ENCODE measurements at regions not wholly inside any gene's neighbourhood (a gene's known extent, or its start where the extent isn't known, plus 50 kb on each side); places are given as distances from the start of the nearest gene placed in this dataset.

DNA sequence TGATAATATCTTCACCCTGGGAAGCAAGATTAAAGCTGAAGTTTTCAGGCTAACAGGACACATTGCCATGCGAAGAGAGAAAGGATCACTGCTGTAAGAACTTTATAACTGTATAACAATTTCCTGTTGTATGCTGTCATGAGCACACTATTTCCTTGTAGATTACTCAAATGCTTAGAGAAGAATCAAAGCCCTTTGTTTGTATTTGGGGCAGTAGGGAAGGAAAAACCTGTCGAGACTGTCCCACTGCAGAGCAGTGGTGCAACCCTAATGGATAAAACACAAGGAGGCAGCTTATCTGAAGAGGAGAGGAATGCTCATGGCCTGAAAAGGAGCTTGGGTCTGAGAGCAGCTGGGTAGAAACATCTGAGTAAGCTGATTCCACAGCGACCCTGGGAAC, 327.7 kb upstream of the NPSR1 start:
- Histone ChIP-seq H3K9me3 (ENCODE audit: insufficient read depth, low read depth, low read length) (no peaks in the 10 kb centered on the region), H3K9ac (ENCODE audit: low read depth, low read length, poor library complexity, severe bottlenecking) (no peak overlapping the region), H3F3A (ENCODE audit: low read depth) (no peaks in the 10 kb centered on the region), H3K9me2 (replicated peaks; ENCODE audit: low read depth, low read length) (no peaks in the 10 kb centered on the region), H4K20me1 (ENCODE audit: insufficient read depth, low read length, poor library complexity, severe bottlenecking) (no peaks in the 10 kb centered on the region), H3K36me3 (ENCODE audit: insufficient read depth, low read length) (no peaks in the 10 kb centered on the region), H3K79me2 (ENCODE audit: insufficient read depth, low read length) (no peaks in the 10 kb centered on the region), H2AFZ (ENCODE audit: low read length) (no peak overlapping the region), H3K4me1 (ENCODE audit: insufficient read depth, low read length, poor library complexity, severe bottlenecking) (no peaks in the 10 kb centered on the region), H3K4me3 (ENCODE audit: low read length, poor library complexity, severe bottlenecking) (no peak overlapping the region), H3K4me2 (ENCODE audit: low read depth, low read length, poor library complexity, severe bottlenecking) (no peak overlapping the region), H3K27me3 (ENCODE audit: insufficient read depth, low read length, poor library complexity, severe bottlenecking) (no peaks in the 10 kb centered on the region)
- TF ChIP-seq EZH2phosphoT487 (IDR thresholded peaks at IDR 0.05; ENCODE audit: borderline replicate concordance): no peak
- TF ChIP-seq, protein P1, sequence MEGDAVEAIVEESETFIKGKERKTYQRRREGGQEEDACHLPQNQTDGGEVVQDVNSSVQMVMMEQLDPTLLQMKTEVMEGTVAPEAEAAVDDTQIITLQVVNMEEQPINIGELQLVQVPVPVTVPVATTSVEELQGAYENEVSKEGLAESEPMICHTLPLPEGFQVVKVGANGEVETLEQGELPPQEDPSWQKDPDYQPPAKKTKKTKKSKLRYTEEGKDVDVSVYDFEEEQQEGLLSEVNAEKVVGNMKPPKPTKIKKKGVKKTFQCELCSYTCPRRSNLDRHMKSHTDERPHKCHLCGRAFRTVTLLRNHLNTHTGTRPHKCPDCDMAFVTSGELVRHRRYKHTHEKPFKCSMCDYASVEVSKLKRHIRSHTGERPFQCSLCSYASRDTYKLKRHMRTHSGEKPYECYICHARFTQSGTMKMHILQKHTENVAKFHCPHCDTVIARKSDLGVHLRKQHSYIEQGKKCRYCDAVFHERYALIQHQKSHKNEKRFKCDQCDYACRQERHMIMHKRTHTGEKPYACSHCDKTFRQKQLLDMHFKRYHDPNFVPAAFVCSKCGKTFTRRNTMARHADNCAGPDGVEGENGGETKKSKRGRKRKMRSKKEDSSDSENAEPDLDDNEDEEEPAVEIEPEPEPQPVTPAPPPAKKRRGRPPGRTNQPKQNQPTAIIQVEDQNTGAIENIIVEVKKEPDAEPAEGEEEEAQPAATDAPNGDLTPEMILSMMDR (conservative IDR thresholded peaks at IDR 0.05; ENCODE audit: low read length): no peak

DNA sequence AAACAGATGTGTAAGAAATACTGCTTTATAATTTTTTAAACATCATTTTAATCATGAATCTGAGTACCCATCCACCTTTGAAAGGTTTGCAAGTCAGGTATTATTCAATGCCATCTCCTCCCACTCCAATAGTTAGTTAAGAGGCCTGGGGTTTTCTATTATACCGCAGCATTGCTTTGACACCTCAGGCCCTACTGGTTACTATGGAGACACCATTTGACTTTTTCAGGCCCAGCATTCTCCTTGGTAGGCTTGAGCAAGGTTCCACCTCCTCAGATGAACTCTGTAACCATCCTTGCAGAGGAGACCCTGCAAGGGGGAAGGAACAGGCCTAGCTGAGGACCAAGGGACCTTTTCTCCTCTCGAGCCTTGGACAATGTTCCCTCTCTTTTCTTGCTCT, 326.9 kb upstream of the NPSR1 start:
- H3K36me3 ChIP-seq (ENCODE audit: insufficient read depth, low read length): no peaks in the 10 kb centered on the region
- no peaks in the 10 kb centered on the region for H3K9me3 ChIP-seq (ENCODE audit: insufficient read depth, low read depth, low read length)
- no peak overlapping the region for H3K4me3 ChIP-seq (ENCODE audit: low read length, poor library complexity, severe bottlenecking)
- no peaks in the 10 kb centered on the region for H3K4me1 ChIP-seq (ENCODE audit: insufficient read depth, low read length, poor library complexity, severe bottlenecking)
- no peaks in the 10 kb centered on the region for H3K27me3 ChIP-seq (ENCODE audit: insufficient read depth, low read length, poor library complexity, severe bottlenecking)
- no peaks in the 10 kb centered on the region for H3K79me2 ChIP-seq (ENCODE audit: insufficient read depth, low read length)
- no peak overlapping the region for H2AFZ ChIP-seq (ENCODE audit: low read length)
- no peaks in the 10 kb centered on the region for H4K20me1 ChIP-seq (ENCODE audit: insufficient read depth, low read length, poor library complexity, severe bottlenecking)
- H3F3A ChIP-seq (ENCODE audit: low read depth): no peaks in the 10 kb centered on the region
- H3K9me2 ChIP-seq (replicated peaks; ENCODE audit: low read depth, low read length): no peaks in the 10 kb centered on the region
- no peak overlapping the region for H3K4me2 ChIP-seq (ENCODE audit: low read depth, low read length, poor library complexity, severe bottlenecking)
- H3K9ac ChIP-seq (ENCODE audit: low read depth, low read length, poor library complexity, severe bottlenecking): no peak overlapping the region
- no peak for TF ChIP-seq EZH2phosphoT487 (IDR thresholded peaks at IDR 0.05; ENCODE audit: borderline replicate concordance)
- TF ChIP-seq, protein P1 (conservative IDR thresholded peaks at IDR 0.05; ENCODE audit: low read length): no peak

DNA sequence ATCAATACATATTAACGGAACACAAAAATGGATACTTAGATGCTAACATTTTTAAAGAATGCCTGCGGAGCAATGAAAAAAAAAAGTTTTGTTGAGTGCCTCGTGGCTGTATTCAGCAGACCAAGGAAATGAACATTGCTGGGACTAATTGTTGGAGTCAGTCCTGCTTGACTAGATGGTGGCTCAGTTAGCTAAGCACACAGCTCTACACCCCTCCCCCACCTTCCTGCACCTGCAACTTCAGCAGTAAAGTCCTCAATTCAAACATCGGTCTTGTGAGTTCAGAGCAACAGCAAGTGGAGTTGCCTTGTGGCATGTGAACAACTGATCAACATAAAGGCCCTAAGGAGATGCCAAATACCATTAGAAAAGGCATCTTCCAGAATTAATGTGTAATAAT, 326.0 kb upstream of the NPSR1 start:
- no peak overlapping the region for H3K9ac ChIP-seq (ENCODE audit: low read depth, low read length, poor library complexity, severe bottlenecking)
- TF ChIP-seq, protein P1 (conservative IDR thresholded peaks at IDR 0.05; ENCODE audit: low read length): no peak
- TF ChIP-seq EZH2phosphoT487 (IDR thresholded peaks at IDR 0.05; ENCODE audit: borderline replicate concordance): no peak
- no peaks in the 10 kb centered on the region for H3K9me2 ChIP-seq (replicated peaks; ENCODE audit: low read depth, low read length)
- no peaks in the 10 kb centered on the region for H3K27me3 ChIP-seq (ENCODE audit: insufficient read depth, low read length, poor library complexity, severe bottlenecking)
- no peaks in the 10 kb centered on the region for H4K20me1 ChIP-seq (ENCODE audit: insufficient read depth, low read length, poor library complexity, severe bottlenecking)
- no peaks in the 10 kb centered on the region for H3K4me1 ChIP-seq (ENCODE audit: insufficient read depth, low read length, poor library complexity, severe bottlenecking)
- no peaks in the 10 kb centered on the region for H3K9me3 ChIP-seq (ENCODE audit: insufficient read depth, low read depth, low read length)
- H3K36me3 ChIP-seq (ENCODE audit: insufficient read depth, low read length): no peaks in the 10 kb centered on the region
- H3K79me2 ChIP-seq (ENCODE audit: insufficient read depth, low read length): no peaks in the 10 kb centered on the region
- H2AFZ ChIP-seq (ENCODE audit: low read length): no peak overlapping the region
- no peak overlapping the region for H3K4me3 ChIP-seq (ENCODE audit: low read length, poor library complexity, severe bottlenecking)
- no peak overlapping the region for H3K4me2 ChIP-seq (ENCODE audit: low read depth, low read length, poor library complexity, severe bottlenecking)
- H3F3A ChIP-seq (ENCODE audit: low read depth): no peaks in the 10 kb centered on the region

All from Loucy (cell line).